H1 (cell line): ENCODE measurements at regions not wholly inside any gene's neighbourhood (a gene's known extent, or its start where the extent isn't known, plus 50 kb on each side); places are given as distances from the start of the nearest gene placed in this dataset.

Experiments used
- CTCF ChIA-PET: fragments of 300-600 bp; sonication (Branson Sonifier 250); formaldehyde crosslinking; loops from one replicate; lab custom pipeline; 2021; ENCODE audit not compliant: partially characterized antibody; lab: Charles Lee
- POLR2A ChIA-PET: fragments of 300-600 bp; sonication (Branson Sonifier 250); formaldehyde crosslinking; loops from one replicate; lab custom pipeline; 2021; ENCODE audit warnings: inconsistent platforms; ENCODE audit not compliant: partially characterized antibody; lab: Charles Lee
- DNase-seq, 2 experiments: peaks; one replicate each; pipeline versions ENCODE4 v3.0.0 to v3.0.0-alpha.2; 2010 to 2022; ENCODE audit warnings: low spot score in 2 of 2, low read depth in 1 of 2, mixed read lengths in 1 of 2
- FAIRE-seq: peaks from 2 replicates; lab custom pipeline; 2011; peaks lifted over from hg19 to GRCh38; lab: Jason Lieb, UNC
- H2AFZ ChIP-seq: 2 replicates; pipeline ENCODE4 v1.8.1; 2012; ENCODE audit warnings: low read length, inconsistent platforms
- H2AK5ac ChIP-seq: 2 replicates; pipeline ENCODE4 v1.6.1; 2013; ENCODE audit warnings: low read depth, low read length
- H2BK120ac ChIP-seq: replicated peaks from 2 replicates; pipeline ENCODE3; 2013; ENCODE audit warnings: low read depth, low read length, inconsistent platforms
- H2BK12ac ChIP-seq: 2 replicates; pipeline ENCODE4 v1.6.1; 2013; ENCODE audit warnings: low read depth, low read length
- H2BK15ac ChIP-seq: 2 replicates; pipeline ENCODE4 v1.6.1; 2013; ENCODE audit warnings: low read length
- H2BK20ac ChIP-seq: 2 replicates; pipeline ENCODE4 v1.6.1; 2013; ENCODE audit warnings: low read length
- H2BK5ac ChIP-seq: 2 replicates; pipeline ENCODE4 v1.6.1; 2013; ENCODE audit warnings: low read depth, low read length
- H3K14ac ChIP-seq: 2 replicates; pipeline ENCODE4 v1.6.1; 2013; ENCODE audit warnings: inconsistent platforms; ENCODE audit not compliant: insufficient read length
- H3K18ac ChIP-seq: 2 replicates; pipeline ENCODE4 v1.6.1; 2013; ENCODE audit warnings: low read length; ENCODE audit errors: extremely low read depth
- H3K23ac ChIP-seq: 2 replicates; pipeline ENCODE4 v1.6.1; 2013; ENCODE audit warnings: inconsistent platforms; ENCODE audit not compliant: insufficient read length
- H3K23me2 ChIP-seq: 2 replicates; pipeline ENCODE4 v1.6.1; 2013; ENCODE audit warnings: low read depth, low read length
- H3K27ac ChIP-seq: 2 replicates; pipeline ENCODE4 v1.6.1; 2011; ENCODE audit warnings: low read depth, low read length, inconsistent platforms
- H3K27me3 ChIP-seq, 4 experiments: replicated peaks in 1 of 4; 1 replicate in 1 of 4; 2 replicates in 3 of 4; pipeline versions ENCODE4 v1.6.1 to v1.8.1; 2011 to 2013; ENCODE audit warnings: low read length in 3 of 4, mild to moderate bottlenecking in 3 of 4, inconsistent platforms in 2 of 4, mixed read lengths in 2 of 4, moderate library complexity in 1 of 4; ENCODE audit not compliant: control insufficient read depth in 3 of 4, insufficient read depth in 3 of 4; ENCODE audit errors: extremely low read depth in 1 of 4
- H3K36me3 ChIP-seq, 4 experiments: 2 replicates each; pipeline versions ENCODE4 v1.6.1 to v1.8.1; 2011 to 2013; ENCODE audit warnings: mild to moderate bottlenecking in 4 of 4, low read length in 3 of 4, moderate library complexity in 2 of 4, control low read depth in 1 of 4, inconsistent platforms in 1 of 4; ENCODE audit not compliant: insufficient read depth in 4 of 4, control insufficient read depth in 2 of 4
- H3K4ac ChIP-seq: replicated peaks from 2 replicates; pipeline ENCODE3; 2013; ENCODE audit warnings: low read length, low read depth, mixed read lengths, inconsistent platforms; ENCODE audit not compliant: insufficient read length
- H3K4me1 ChIP-seq, 4 experiments: replicated peaks in 1 of 4; 1 replicate in 1 of 4; 2 replicates in 3 of 4; pipeline versions ENCODE4 v1.6.1 to v1.8.1; 2011 to 2013; ENCODE audit warnings: low read length in 3 of 4, inconsistent platforms in 2 of 4, mixed read lengths in 1 of 4; ENCODE audit not compliant: insufficient read depth in 4 of 4, control insufficient read depth in 3 of 4
- H3K4me2 ChIP-seq, 2 experiments: 2 replicates each; pipeline versions ENCODE4 v1.6.1 to v1.8.1; 2011 to 2013; ENCODE audit warnings: low read depth in 2 of 2, low read length in 2 of 2, control low read depth in 1 of 2, inconsistent platforms in 1 of 2, mild to moderate bottlenecking in 1 of 2; ENCODE audit not compliant: insufficient read depth in 1 of 2
- H3K4me3 ChIP-seq, 4 experiments: fragments of 200-600, 300-600 bp in 1 of 4; sonication (generic), shearing (Covaris generic), sonication (Bioruptor Twin) in 1 of 4; 2 replicates each; pipeline versions ENCODE4 v1.5.1 to v1.8.1; 2011 to 2016; ENCODE audit warnings: low read length in 4 of 4, low read depth in 3 of 4, control low read depth in 2 of 4, inconsistent platforms in 2 of 4, mild to moderate bottlenecking in 2 of 4, mixed read lengths in 1 of 4, moderate library complexity in 1 of 4; ENCODE audit not compliant: insufficient read depth in 2 of 4; ENCODE audit errors: extremely low read depth in 1 of 4
- H3K56ac ChIP-seq: replicated peaks from 2 replicates; pipeline ENCODE3; 2013; ENCODE audit warnings: low read depth, mild to moderate bottlenecking, mixed read lengths, low read length, inconsistent platforms; ENCODE audit not compliant: insufficient read length
- H3K79me1 ChIP-seq: 2 replicates; pipeline ENCODE4 v1.6.1; 2013; ENCODE audit warnings: low read depth, low read length, control low read depth
- H3K79me2 ChIP-seq, 2 experiments: 2 replicates each; pipeline versions ENCODE4 v1.6.1 to v1.8.1; 2012 to 2013; ENCODE audit warnings: low read length in 2 of 2, mild to moderate bottlenecking in 2 of 2, inconsistent platforms in 1 of 2; ENCODE audit not compliant: insufficient read depth in 2 of 2, control insufficient read depth in 1 of 2
- H3K9ac ChIP-seq, 4 experiments: replicated peaks in 1 of 4; 1 replicate in 1 of 4; 2 replicates in 3 of 4; pipeline versions ENCODE4 v1.6.1 to v1.8.1; 2011 to 2013; ENCODE audit warnings: low read depth in 3 of 4, low read length in 3 of 4, control low read depth in 2 of 4, mild to moderate bottlenecking in 2 of 4, moderate library complexity in 2 of 4, inconsistent platforms in 1 of 4; ENCODE audit errors: extremely low read depth in 1 of 4
- H3K9me3 ChIP-seq, 2 experiments: 2 replicates each; pipeline versions ENCODE4 v1.6.1 to v1.8.1; 2012 to 2013; ENCODE audit warnings: mild to moderate bottlenecking in 2 of 2, moderate library complexity in 2 of 2, control low read depth in 1 of 2, inconsistent platforms in 1 of 2, low read depth in 1 of 2, low read length in 1 of 2, mixed read lengths in 1 of 2; ENCODE audit not compliant: insufficient read depth in 2 of 2
- H4K20me1 ChIP-seq, 2 experiments: replicated peaks in 1 of 2; 2 replicates each; pipeline versions ENCODE3 to v1.8.1; 2011 to 2013; ENCODE audit warnings: inconsistent platforms in 2 of 2, low read length in 2 of 2, mild to moderate bottlenecking in 1 of 2; ENCODE audit not compliant: insufficient read depth in 2 of 2, control insufficient read depth in 1 of 2
- H4K5ac ChIP-seq: 2 replicates; pipeline ENCODE4 v1.6.1; 2013; ENCODE audit warnings: low read length, low read depth, mixed read lengths, inconsistent platforms; ENCODE audit not compliant: insufficient read length
- H4K8ac ChIP-seq: 2 replicates; pipeline ENCODE4 v1.8.0; 2013; ENCODE audit warnings: mild to moderate bottlenecking, moderate library complexity, low read length, inconsistent platforms; ENCODE audit not compliant: insufficient read depth; ENCODE audit errors: extremely low read depth
- H4K91ac ChIP-seq: replicated peaks from 2 replicates; pipeline ENCODE3; 2013; ENCODE audit warnings: low read length, mixed read lengths, inconsistent platforms; ENCODE audit not compliant: insufficient read length
- ATF2 ChIP-seq: IDR thresholded peaks from 2 replicates; pipeline ENCODE4 v1.6.1; 2012; ENCODE audit warnings: low read length, inconsistent platforms
- BRCA1 ChIP-seq: IDR thresholded peaks from 2 replicates; pipeline ENCODE4 v1.6.1; 2012; ENCODE audit warnings: low read depth, low read length, improper control_type of control experiment
- CEBPB ChIP-seq: IDR thresholded peaks from 2 replicates; pipeline ENCODE4 v1.6.1; 2012; ENCODE audit warnings: low read depth, low read length
- CHD1 ChIP-seq: IDR thresholded peaks from 2 replicates; pipeline ENCODE4 v1.6.1; 2012; ENCODE audit warnings: low read depth, low read length, improper control_type of control experiment
- CREB1 ChIP-seq: IDR thresholded peaks from 2 replicates; pipeline ENCODE4 v1.6.1; 2012; ENCODE audit warnings: inconsistent platforms
- EGR1 ChIP-seq: IDR thresholded peaks from 2 replicates; pipeline ENCODE4 v1.6.1; 2011; ENCODE audit warnings: low read depth, low read length, borderline replicate concordance
- HDAC6 ChIP-seq: IDR thresholded peaks from one replicate; pipeline ENCODE4 v1.7.1; 2012; ENCODE audit warnings: low read depth, mild to moderate bottlenecking, inconsistent platforms, low read length, moderate library complexity
- KDM5A ChIP-seq: fragments of 200-600 bp; IDR thresholded peaks from 2 replicates; pipeline ENCODE4 v1.7.1; 2012; ENCODE audit warnings: mild to moderate bottlenecking, low read length, inconsistent platforms, mixed read lengths
- NRF1 ChIP-seq: IDR thresholded peaks from 2 replicates; pipeline ENCODE4 v1.6.1; 2011; ENCODE audit warnings: mild to moderate bottlenecking, low read depth, low read length, improper control_type of control experiment
- POLR2A ChIP-seq, 2 experiments: IDR thresholded peaks; 1 replicate in 1 of 2; 2 replicates in 1 of 2; pipeline ENCODE4 v1.6.1; 2011; ENCODE audit warnings: low read depth in 2 of 2, low read length in 2 of 2, mild to moderate bottlenecking in 2 of 2; ENCODE audit errors: control extremely low read depth in 1 of 2
- RXRA ChIP-seq: IDR thresholded peaks from 2 replicates; pipeline ENCODE4 v1.6.1; 2011; ENCODE audit warnings: low read depth, mild to moderate bottlenecking, low read length, moderate library complexity; ENCODE audit not compliant: insufficient read depth
- SUZ12 ChIP-seq: fragments of 200-600 bp; sonication (generic); IDR thresholded peaks from 2 replicates; pipeline ENCODE4 v1.6.1; 2012; ENCODE audit warnings: mild to moderate bottlenecking, inconsistent platforms, low read length, moderate library complexity, mixed read lengths
- TCF12 ChIP-seq: IDR thresholded peaks from 2 replicates; pipeline ENCODE4 v1.6.1; 2011; ENCODE audit warnings: low read depth, mild to moderate bottlenecking, low read length
- TEAD4 ChIP-seq: IDR thresholded peaks from 2 replicates; pipeline ENCODE4 v1.6.1; 2012; ENCODE audit warnings: low read depth, low read length, inconsistent platforms, mixed read lengths
- WGBS, 2 experiments: shearing (Covaris generic) in 1 of 2; methylation state at CpG; one replicate each; pipeline versions ENCODE4 v1.1.6 to v1.1.7; 2013 to 2015; ENCODE audit warnings: low lambda C conversion rate in 2 of 2, mixed read lengths in 2 of 2, inconsistent platforms in 1 of 2, low coverage in 1 of 2, missing lambda C conversion rate in 1 of 2; ENCODE audit not compliant: insufficient replicate concordance in 2 of 2, insufficient coverage in 1 of 2, insufficient read length in 1 of 2; ENCODE audit errors: extremely low coverage in 1 of 2, missing lambda C conversion rate in 1 of 2; 5-methylcytosine and 5-hydroxymethylcytosine counted together

DNA sequence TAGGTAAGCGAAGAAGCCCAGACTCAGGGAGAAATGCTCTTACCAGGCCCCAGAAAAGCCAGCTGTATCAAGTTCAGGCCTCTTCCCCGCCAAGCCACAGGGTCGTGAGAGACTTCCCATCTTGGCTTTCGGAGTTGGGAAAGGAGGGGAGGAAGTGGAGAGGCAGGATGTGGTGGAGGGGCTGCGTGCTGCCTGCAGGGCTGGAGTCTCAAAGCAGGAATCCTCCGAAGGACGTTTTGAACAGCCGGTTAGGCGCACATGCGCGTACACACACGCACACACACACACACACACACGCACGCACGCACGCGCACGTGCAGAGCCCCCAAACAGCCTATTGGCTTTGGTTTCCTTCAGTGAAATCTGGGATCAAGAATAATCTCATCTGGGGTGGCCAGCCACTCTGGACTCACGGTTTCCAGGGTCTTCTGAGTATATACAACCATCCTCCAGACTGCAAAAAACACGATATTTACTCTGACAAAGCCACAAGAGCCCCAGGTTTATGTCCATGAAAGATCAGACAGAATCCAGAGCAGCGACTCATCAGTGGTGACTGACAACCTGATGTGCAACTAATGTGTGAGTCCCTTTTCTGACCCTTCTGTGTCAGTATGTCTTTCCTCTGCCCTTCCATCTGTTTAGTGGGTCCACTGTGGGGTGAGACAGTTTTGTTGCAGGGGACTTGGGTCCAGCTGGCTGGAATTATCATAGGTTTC is 115.0 kb upstream of the ZNF438 start:
- no peaks in the 10 kb centered on the region for H3K23me2 ChIP-seq
- H3K36me3 ChIP-seq, result no peaks in the 10 kb centered on the region
- H3K4me2 ChIP-seq, result no peak overlapping the region
- H3K9ac ChIP-seq, result no peak overlapping the region
- H3K4me1 ChIP-seq, result no peaks in the 10 kb centered on the region
- no peak overlapping the region for H2BK20ac ChIP-seq
- no peaks in the 10 kb centered on the region for H3K27me3 ChIP-seq
- WGBS, 2 experiments, result 87% methylated on average over 20 of the region's 21 CpGs; no CpG with 5 or more reads in 1 of the 2 experiments
- H3K18ac ChIP-seq, result no peak overlapping the region
- H2BK5ac ChIP-seq, result no peak overlapping the region
- H2BK120ac ChIP-seq, result no peak overlapping the region
- no peak overlapping the region for H2BK12ac ChIP-seq
- no peak overlapping the region for H3K4me3 ChIP-seq
- H3K27ac ChIP-seq, result no peak overlapping the region
- FAIRE-seq, result no peak
- H3K56ac ChIP-seq, result no peak overlapping the region
- POLR2A ChIA-PET, result interaction anchor here (0.8 kb wide), 1 partner anchor 115 kb away, joined by 3 read pairs; the partner anchor contains the start of gene ZNF438
- no peak for DNase-seq
- H4K20me1 ChIP-seq, result no peaks in the 10 kb centered on the region
- CTCF ChIA-PET, result no interaction called here
- no peak overlapping the region for H3K4ac ChIP-seq
- no peak overlapping the region; the same call in 1 of the 2 replicates for H4K8ac ChIP-seq
- H2AFZ ChIP-seq, result peak overlapping the region; percentile 72
- no peaks in the 10 kb centered on the region for H3K9me3 ChIP-seq
- H3K23ac ChIP-seq, result no peak overlapping the region
- H4K5ac ChIP-seq, result no peak overlapping the region
- H3K79me1 ChIP-seq, result no peaks in the 10 kb centered on the region
- H4K91ac ChIP-seq, result no peak overlapping the region
- no peak overlapping the region for H3K14ac ChIP-seq
- H2AK5ac ChIP-seq, result no peak overlapping the region
- no peak overlapping the region for H2BK15ac ChIP-seq
- H3K79me2 ChIP-seq, result no peaks in the 10 kb centered on the region
- TF ChIP-seq HDAC6 (no peak), RXRA (no peak), SUZ12 (no peak), POLR2A (IDR thresholded peaks at IDR 0.05; ENCODE audit: control extremely low read depth in 1 of 2, low read depth in 2 of 2, low read length in 2 of 2) (no peak), NRF1 (no peak), BRCA1 (no peak), CEBPB (no peak), EGR1 (no peak), KDM5A (no peak), CREB1 (no peak), TEAD4 (no peak), TCF12 (no peak), CHD1 (no peak), ATF2 (no peak)
